HFFc6 (cell line): ENCODE measurements at regions not wholly inside any gene's neighbourhood (a gene's known extent, or its start where the extent isn't known, plus 50 kb on each side); places are given as distances from the start of the nearest gene placed in this dataset.
"Not testable (repeated sequence)": the region's sequence is repeated elsewhere in the genome, so short reads cannot be mapped to it uniquely, and the experiment has no call there.

Source experiments
- DNase-seq: peaks from one replicate; pipeline ENCODE4 v3.0.0-alpha.2; 2018
- H3K27ac Mint-ChIP-seq: 2 replicates; pipeline ENCODE4 v1.8.0; 2020; ENCODE audit warnings: mild to moderate bottlenecking, mixed read lengths
- H3K27me3 Mint-ChIP-seq: 2 replicates; pipeline ENCODE4 v1.8.0; 2021; ENCODE audit warnings: mild to moderate bottlenecking, moderate library complexity, mixed read lengths; ENCODE audit not compliant: insufficient read depth
- H3K36me3 Mint-ChIP-seq: 2 replicates; pipeline ENCODE4 v1.8.0; 2021; ENCODE audit warnings: low read depth, mixed read lengths
- H3K4me1 Mint-ChIP-seq: 2 replicates; pipeline ENCODE4 v1.8.0; 2020; ENCODE audit warnings: low read depth, mixed read lengths
- H3K4me3 Mint-ChIP-seq: 2 replicates; pipeline ENCODE4 v1.8.0; 2020; ENCODE audit warnings: mild to moderate bottlenecking, moderate library complexity, mixed read lengths
- H3K9me3 Mint-ChIP-seq: 2 replicates; pipeline ENCODE4 v1.8.0; 2020; ENCODE audit warnings: mild to moderate bottlenecking, mixed read lengths
- TF ChIP-seq, protein P1 (sequence below): fragments of 200-600 bp; sonication (generic); IDR thresholded peaks from 2 replicates; pipeline ENCODE4 v1.5.0; 2021; ENCODE audit warnings: antibody characterized with exemption, mild to moderate bottlenecking

DNA sequence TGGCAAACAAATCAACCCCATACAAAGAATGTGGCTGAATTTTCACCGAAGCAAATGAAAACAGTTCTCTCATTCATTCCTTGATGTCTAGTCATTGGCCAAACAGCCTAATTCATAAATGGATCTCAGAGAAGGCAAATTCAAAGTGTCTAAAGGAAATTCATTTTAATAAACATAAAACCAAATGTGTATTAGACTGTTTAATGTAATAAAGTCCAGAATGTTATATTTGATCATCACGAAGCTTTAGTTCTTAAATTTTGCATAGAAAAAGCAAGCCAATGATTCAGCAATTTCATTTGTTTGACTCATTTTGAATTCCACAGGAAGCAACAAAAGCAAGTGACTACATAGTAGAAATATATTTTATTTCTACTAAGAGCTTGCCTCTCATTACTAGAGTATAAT, 379.2 kb upstream of the ADAMTS5 start:
- no peaks in the 10 kb centered on the region; the same call in 1 of the 2 replicates for H3K27me3 Mint-ChIP-seq
- no peaks in the 10 kb centered on the region for H3K36me3 Mint-ChIP-seq
- peaks cover 20% of the 10 kb centered on the region for H3K4me1 Mint-ChIP-seq
- peak; percentile 37 for DNase-seq
- H3K27ac Mint-ChIP-seq, result peak overlapping the region; percentile 91
- TF ChIP-seq, protein P1, sequence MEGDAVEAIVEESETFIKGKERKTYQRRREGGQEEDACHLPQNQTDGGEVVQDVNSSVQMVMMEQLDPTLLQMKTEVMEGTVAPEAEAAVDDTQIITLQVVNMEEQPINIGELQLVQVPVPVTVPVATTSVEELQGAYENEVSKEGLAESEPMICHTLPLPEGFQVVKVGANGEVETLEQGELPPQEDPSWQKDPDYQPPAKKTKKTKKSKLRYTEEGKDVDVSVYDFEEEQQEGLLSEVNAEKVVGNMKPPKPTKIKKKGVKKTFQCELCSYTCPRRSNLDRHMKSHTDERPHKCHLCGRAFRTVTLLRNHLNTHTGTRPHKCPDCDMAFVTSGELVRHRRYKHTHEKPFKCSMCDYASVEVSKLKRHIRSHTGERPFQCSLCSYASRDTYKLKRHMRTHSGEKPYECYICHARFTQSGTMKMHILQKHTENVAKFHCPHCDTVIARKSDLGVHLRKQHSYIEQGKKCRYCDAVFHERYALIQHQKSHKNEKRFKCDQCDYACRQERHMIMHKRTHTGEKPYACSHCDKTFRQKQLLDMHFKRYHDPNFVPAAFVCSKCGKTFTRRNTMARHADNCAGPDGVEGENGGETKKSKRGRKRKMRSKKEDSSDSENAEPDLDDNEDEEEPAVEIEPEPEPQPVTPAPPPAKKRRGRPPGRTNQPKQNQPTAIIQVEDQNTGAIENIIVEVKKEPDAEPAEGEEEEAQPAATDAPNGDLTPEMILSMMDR, result no peak
- no peaks in the 10 kb centered on the region for H3K9me3 Mint-ChIP-seq
- H3K4me3 Mint-ChIP-seq, result peak overlapping the region; percentile 63

DNA sequence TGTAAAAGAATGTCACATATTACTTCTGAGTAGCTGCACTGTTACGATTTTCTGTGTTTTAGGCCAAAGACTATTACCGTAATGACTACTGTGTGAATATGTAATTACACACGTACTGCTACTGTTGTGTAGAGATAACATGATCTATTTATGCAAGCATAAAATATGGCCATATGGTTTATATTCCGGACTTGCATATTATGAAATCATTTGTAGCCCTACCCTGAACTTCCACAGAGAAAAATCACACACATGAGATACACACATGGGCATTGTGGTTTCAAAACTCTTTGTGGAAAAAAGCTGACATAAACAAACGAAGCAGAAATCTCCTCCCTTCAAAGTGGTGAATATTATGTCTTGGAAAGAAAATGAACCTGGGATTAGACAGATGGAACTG, 373.0 kb upstream of the ADAMTS5 start:
- TF ChIP-seq, protein P1, result no peak
- DNase-seq, result no peak
- Mint-ChIP-seq H3K36me3 (peaks cover 1% of the 10 kb centered on the region; the same call in 1 of the 2 replicates), H3K4me3 (no peak overlapping the region), H3K9me3 (no peaks in the 10 kb centered on the region), H3K4me1 (no peaks in the 10 kb centered on the region), H3K27me3 (no peaks in the 10 kb centered on the region), H3K27ac (no peak overlapping the region)

DNA sequence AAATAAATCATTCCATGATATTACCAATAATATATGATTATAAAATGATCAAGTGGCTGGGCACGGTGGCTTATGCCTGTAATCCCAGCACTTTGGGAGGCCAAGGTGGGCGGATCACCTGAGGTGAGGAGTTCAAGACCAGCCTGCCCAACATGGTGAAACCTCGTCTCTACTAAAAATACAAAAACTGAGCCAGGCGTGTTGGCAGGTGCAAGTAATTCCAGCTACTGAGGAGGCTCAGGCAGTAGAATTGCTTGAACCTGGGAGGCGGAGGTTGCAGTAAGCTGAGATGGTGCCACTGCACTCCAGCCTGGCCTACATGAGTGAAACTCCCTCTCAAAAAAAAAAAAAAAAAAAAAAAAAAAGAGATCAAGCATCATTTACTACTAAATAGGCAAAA, 371.1 kb upstream of the ADAMTS5 start:
- not testable (repeated sequence) for H3K27ac Mint-ChIP-seq, H3K4me1 Mint-ChIP-seq, H3K27me3 Mint-ChIP-seq, H3K4me3 Mint-ChIP-seq, DNase-seq, H3K36me3 Mint-ChIP-seq, H3K9me3 Mint-ChIP-seq

DNA sequence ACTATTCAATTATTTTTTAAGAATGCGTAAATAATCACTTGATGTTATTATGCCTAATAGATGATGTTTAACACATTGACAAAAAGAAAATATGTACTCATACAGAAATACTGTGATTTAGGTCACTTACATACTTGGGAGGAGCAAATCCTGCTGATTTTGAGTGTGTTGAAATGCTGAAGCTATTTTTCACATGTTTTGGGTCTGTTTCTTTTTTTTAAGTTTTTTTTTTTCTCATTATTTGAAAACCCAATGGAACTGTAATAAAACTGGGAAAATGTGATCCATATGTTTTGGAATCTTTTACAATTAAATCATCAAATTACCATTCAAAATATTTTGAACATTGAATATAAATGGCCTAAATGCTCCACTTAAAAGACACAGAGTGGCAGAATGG, 366.2 kb upstream of the ADAMTS5 start:
- Mint-ChIP-seq H3K4me1 (peaks cover 14% of the 10 kb centered on the region), H3K9me3 (no peaks in the 10 kb centered on the region; the same call in 1 of the 2 replicates), H3K4me3 (no peak overlapping the region), H3K27me3 (no peaks in the 10 kb centered on the region), H3K27ac (no peak overlapping the region), H3K36me3 (peaks cover 4% of the 10 kb centered on the region; the same call in 1 of the 2 replicates)
- no peak for DNase-seq
- TF ChIP-seq, protein P1, result no peak

DNA sequence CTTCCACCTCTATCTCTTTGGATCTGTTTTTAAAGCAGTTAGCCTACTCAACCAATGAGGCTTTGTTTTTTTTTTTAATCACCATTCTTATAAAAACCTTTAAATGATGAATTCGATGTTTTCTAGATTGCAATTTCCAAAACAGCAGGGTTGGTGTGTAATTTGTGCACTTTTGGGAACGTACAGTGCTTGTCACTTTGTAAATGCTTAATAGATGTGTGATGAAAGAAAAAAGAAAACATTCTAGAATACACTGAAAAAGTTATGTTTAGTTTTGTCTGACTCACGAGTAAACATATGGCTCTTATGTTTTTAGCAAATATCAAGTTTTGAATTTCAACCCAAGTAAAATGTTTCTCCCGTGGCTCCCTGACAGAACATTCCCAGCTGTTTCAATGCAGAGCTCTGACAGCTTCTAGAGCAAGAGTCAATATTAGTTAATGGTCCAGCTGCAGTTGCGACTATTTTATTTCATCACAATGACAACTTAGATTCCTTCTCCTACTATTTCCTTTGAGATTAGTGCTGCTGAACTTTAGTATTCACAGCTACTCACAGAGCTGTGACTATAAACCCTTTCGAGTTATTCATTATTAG, 362.5 kb upstream of the ADAMTS5 start:
- Mint-ChIP-seq H3K27ac (no peak overlapping the region), H3K36me3 (no peaks in the 10 kb centered on the region; the same call in 1 of the 2 replicates), H3K27me3 (no peaks in the 10 kb centered on the region)

DNA sequence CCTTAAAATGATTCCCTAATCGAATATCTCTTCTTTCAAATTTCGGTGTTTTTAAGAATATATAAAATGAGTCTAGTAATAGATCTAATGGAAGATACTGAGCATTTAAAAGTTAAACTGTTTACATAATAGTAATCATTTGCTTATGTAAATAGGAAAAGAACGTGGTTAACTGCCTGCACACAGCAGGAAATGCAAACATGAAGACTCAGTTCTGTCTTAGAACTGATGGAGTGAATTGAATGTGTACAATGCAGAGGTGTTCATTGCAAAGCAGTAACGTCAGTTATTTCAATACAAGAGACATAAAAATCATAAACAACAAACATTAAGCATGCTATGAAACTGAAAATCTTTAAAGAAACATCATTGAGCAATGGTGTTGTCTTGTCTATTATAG, 359.4 kb upstream of the ADAMTS5 start:
- no peaks in the 10 kb centered on the region for H3K9me3 Mint-ChIP-seq
- H3K4me1 Mint-ChIP-seq, result peaks cover 14% of the 10 kb centered on the region
- H3K27me3 Mint-ChIP-seq, result no peaks in the 10 kb centered on the region
- TF ChIP-seq, protein P1, result no peak
- no peaks in the 10 kb centered on the region for H3K36me3 Mint-ChIP-seq
- no peak overlapping the region for H3K4me3 Mint-ChIP-seq
- no peak overlapping the region for H3K27ac Mint-ChIP-seq
- DNase-seq, result no peak

More for the DNA sequence above, 362.5 kb upstream of the ADAMTS5 start:
- no peak for DNase-seq
- H3K9me3 Mint-ChIP-seq, result no peaks in the 10 kb centered on the region; the same call in 1 of the 2 replicates
- TF ChIP-seq, protein P1, result no peak
- H3K4me3 Mint-ChIP-seq, result no peak overlapping the region
- peaks cover 14% of the 10 kb centered on the region for H3K4me1 Mint-ChIP-seq
